HepG2 (cell line): ENCODE measurements at regions not wholly inside any gene's neighbourhood (a gene's known extent, or its start where the extent isn't known, plus 50 kb on each side); places are given as distances from the start of the nearest gene placed in this dataset.

Source experiments
- ATAC-seq: fragments of 200-7000 bp; cut with Tn5 transposase; 3 replicates; pipeline ENCODE4 v1.9.1; 2020; ENCODE audit warnings: mild to moderate bottlenecking, moderate library complexity
- BruUV-seq: library from RNA; stranded (reverse); fragments of 400-500 nt; replicated peaks from 2 replicates; lab custom pipeline; 2021; lab: Mats Ljungman, UMichigan
- CTCF ChIA-PET: fragments of 300-600 bp; formaldehyde crosslinking; extraction: SDS; loops from one replicate; lab custom pipeline; 2021; ENCODE audit warnings: low total read pairs, inconsistent platforms, low intra/inter-chr PET ratio; lab: Yijun Ruan, JAX
- POLR2A ChIA-PET: fragments of 350-600 bp; sonication (Branson Sonifier 250); formaldehyde crosslinking; loops from one replicate; lab custom pipeline; 2020; ENCODE audit warnings: antibody characterized with exemption, inconsistent platforms; lab: Yijun Ruan, JAX
- DNase-seq: peaks from one replicate; pipeline ENCODE4 v3.0.0-alpha.2; 2015; ENCODE audit warnings: low spot score
- FAIRE-seq: peaks from 3 replicates; lab custom pipeline; 2011; peaks lifted over from hg19 to GRCh38; lab: Jason Lieb, UNC
- H2AFZ ChIP-seq: one replicate; pipeline ENCODE4 v1.6.1; 2011; ENCODE audit warnings: low read length, inconsistent platforms
- H3K27ac ChIP-seq: fragments of 300-600 bp; 3 replicates; pipeline ENCODE4 v1.8.0; 2011; ENCODE audit warnings: mixed run types, mild to moderate bottlenecking, mixed read lengths, low read length, inconsistent platforms; ENCODE audit not compliant: insufficient read depth; ENCODE audit errors: extremely low read length
- H3K27me3 ChIP-seq, 2 experiments: fragments of 200-600 bp in 1 of 2; 2 replicates in 1 of 2; 3 replicates in 1 of 2; pipeline versions ENCODE4 v1.6.0 to v1.8.0; 2011; ENCODE audit warnings: low read length in 2 of 2, mild to moderate bottlenecking in 2 of 2, moderate library complexity in 2 of 2, inconsistent platforms in 1 of 2; ENCODE audit not compliant: insufficient read depth in 2 of 2, control insufficient read depth in 1 of 2
- H3K36me3 ChIP-seq, 2 experiments: fragments of 200-600 bp in 1 of 2; replicated peaks in 1 of 2; 2 replicates in 1 of 2; 3 replicates in 1 of 2; pipeline versions ENCODE4 v1.5.1 to v1.8.0; 2011; ENCODE audit warnings: low read length in 2 of 2, inconsistent platforms in 1 of 2; ENCODE audit not compliant: insufficient read depth in 2 of 2, control insufficient read depth in 1 of 2
- H3K4me1 ChIP-seq: 2 replicates; pipeline ENCODE4 v1.5.1; 2012; ENCODE audit warnings: low read length, inconsistent platforms; ENCODE audit not compliant: insufficient read depth
- H3K4me2 ChIP-seq: 2 replicates; pipeline ENCODE4 v1.6.0; 2011; ENCODE audit warnings: low read depth, low read length, inconsistent platforms
- H3K4me3 ChIP-seq, 3 experiments: fragments of 200-600 bp in 1 of 3; sonication (generic), shearing (Covaris generic) in 1 of 3; replicated peaks in 1 of 3; 2 replicates each; pipeline ENCODE4 v1.5.1; 2011 to 2016; ENCODE audit warnings: low read length in 3 of 3, inconsistent platforms in 2 of 3, low read depth in 2 of 3, mild to moderate bottlenecking in 2 of 3, control low read depth in 1 of 3, mixed read lengths in 1 of 3; ENCODE audit not compliant: insufficient read depth in 1 of 3
- H3K79me2 ChIP-seq: one replicate; pipeline ENCODE4 v1.6.1; 2011; ENCODE audit warnings: low read length, inconsistent platforms; ENCODE audit not compliant: insufficient read depth
- H3K9ac ChIP-seq: 2 replicates; pipeline ENCODE4 v1.6.0; 2011; ENCODE audit warnings: mild to moderate bottlenecking, low read depth, low read length, inconsistent platforms; ENCODE audit not compliant: insufficient read depth
- H3K9me3 ChIP-seq: 2 replicates; pipeline ENCODE4 v1.5.1; 2012; ENCODE audit warnings: mild to moderate bottlenecking, low read length
- H4K20me1 ChIP-seq: 2 replicates; pipeline ENCODE4 v1.6.0; 2011; ENCODE audit warnings: inconsistent platforms, mild to moderate bottlenecking, low read length, moderate library complexity; ENCODE audit not compliant: insufficient read depth
- HNF1B ChIP-seq: sonication (generic); formaldehyde crosslinking; IDR thresholded peaks from 2 replicates; pipeline ENCODE4 v1.5.1; 2020; ENCODE audit warnings: mild to moderate bottlenecking, moderate library complexity, missing genetic modification reagents
- MED1 ChIP-seq: sonication (generic); formaldehyde crosslinking; IDR thresholded peaks from 2 replicates; pipeline ENCODE4 v1.4.0; 2020; ENCODE audit warnings: missing genetic modification reagents
- ZBTB1 ChIP-seq: sonication (generic); formaldehyde crosslinking; IDR thresholded peaks from 2 replicates; pipeline ENCODE4 v1.4.0; 2020; ENCODE audit warnings: missing genetic modification reagents, borderline replicate concordance
- ZBTB43 ChIP-seq: sonication (generic); formaldehyde crosslinking; conservative IDR thresholded peaks from 2 replicates; pipeline ENCODE4 v1.4.0; 2020; ENCODE audit warnings: missing genetic modification reagents
- ZNF598 ChIP-seq: sonication (generic); formaldehyde crosslinking; IDR thresholded peaks from 2 replicates; pipeline ENCODE4 v1.5.1; 2020; ENCODE audit warnings: mild to moderate bottlenecking, missing genetic modification reagents, borderline replicate concordance
- ZNF720 ChIP-seq: sonication (generic); formaldehyde crosslinking; IDR thresholded peaks from 2 replicates; pipeline ENCODE4 v1.4.0; 2020; ENCODE audit warnings: missing genetic modification reagents
- ZNF724P ChIP-seq: sonication (generic); formaldehyde crosslinking; IDR thresholded peaks from 2 replicates; pipeline ENCODE4 v1.8.0; 2022; ENCODE audit warnings: missing genetic modification reagents, borderline replicate concordance
- WGBS: methylation state at CpG from one replicate; pipeline ENCODE4 v1.1.6; 2017; ENCODE audit warnings: low lambda C conversion rate; 5-methylcytosine and 5-hydroxymethylcytosine counted together
- in situ Hi-C: cut with HindIII; loops from 2 replicates; pipeline ENCODE4 v1.10.0; 2017; ENCODE audit warnings: low pct_unique_long_range_greater_than_20kb; ENCODE audit not compliant: extremely low pct_ligation_motif_present
- intact Hi-C: fragments of 100-400 bp; cut with micrococcal nuclease; formaldehyde crosslinking; loops from one replicate; pipeline ENCODE4 v1.10.0; 2022; ENCODE audit not compliant: unreplicated experiment

GRCh38 chr17:12242345-12242954 lies 221.8 kb downstream of the MAP2K4 start:
- FAIRE-seq: no peak
- ChIA-PET POLR2A (no interaction called here), CTCF (no interaction called here)
- no peak for ATAC-seq
- Histone ChIP-seq H3K9me3 (no peaks in the 10 kb centered on the region), H2AFZ (no peak overlapping the region), H4K20me1 (no peaks in the 10 kb centered on the region), H3K27me3 (peaks cover 0 to 4% of the 10 kb centered on the region in 2 experiments; a peak in 2 of 5 replicates), H3K27ac (no peak overlapping the region), H3K36me3 (no peaks in the 10 kb centered on the region), H3K4me1 (no peaks in the 10 kb centered on the region), H3K79me2 (no peaks in the 10 kb centered on the region), H3K4me2 (no peak overlapping the region), H3K9ac (no peak overlapping the region), H3K4me3 (no peak overlapping the region)
- no peak for DNase-seq
- in situ Hi-C loops: no loop called here
- intact Hi-C loops: no loop called here
- WGBS: 41% methylated on average over 7 of the region's 9 CpGs
- TF ChIP-seq ZNF720 (CRISPR knock-in tag): no peak
- TF ChIP-seq ZBTB43 (CRISPR knock-in tag): no peak
- no peak for TF ChIP-seq MED1 (CRISPR knock-in tag)
- no peak for TF ChIP-seq ZNF598 (CRISPR knock-in tag)
- TF ChIP-seq ZBTB1 (CRISPR knock-in tag): no peak
- TF ChIP-seq ZNF724P (CRISPR knock-in tag): no peak
- TF ChIP-seq HNF1B (CRISPR knock-in tag): no peak
- no TSS peak for BruUV-seq
